ENCODE measurements at regions not wholly inside any gene's neighbourhood (a gene's known extent, or its start where the extent isn't known, plus 50 kb on each side); places are given as distances from the start of the nearest gene placed in this dataset.

GRCh38 chr22:44638971-44639760, 62.8 kb upstream of the PRR5 start:
- TF ChIP-seq ZSCAN23 (tag by site-specific recombination; IDR thresholded peaks at IDR 0.05) (no peak), ZNF660 (tag by site-specific recombination; IDR thresholded peaks at IDR 0.05) (no peak), REPIN1 (tag by site-specific recombination; IDR thresholded peaks at IDR 0.05; ENCODE audit: low read depth) (no peak), ZBTB7A (tag by site-specific recombination; IDR thresholded peaks at IDR 0.05; ENCODE audit: low read depth) (no peak), ZBTB1 (tag by site-specific recombination; IDR thresholded peaks at IDR 0.05) (no peak), CTCF (tag by site-specific recombination; IDR thresholded peaks at IDR 0.05) (no peak), KLF1 (tag by site-specific recombination; IDR thresholded peaks at IDR 0.05) (no peak), ZFP3 (tag by site-specific recombination; IDR thresholded peaks at IDR 0.05; ENCODE audit: low read depth) (no peak), ZNF239 (tag by site-specific recombination; IDR thresholded peaks at IDR 0.05) (no peak), ZNF48 (tag by site-specific recombination; IDR thresholded peaks at IDR 0.05) (no peak), YY1 (tag by site-specific recombination; IDR thresholded peaks at IDR 0.05) (no peak), ZNF133 (tag by site-specific recombination; IDR thresholded peaks at IDR 0.05) (no peak), ZNF138 (tag by site-specific recombination; IDR thresholded peaks at IDR 0.05; ENCODE audit: borderline replicate concordance) (no peak)
